ENCODE measurements at regions not wholly inside any gene's neighbourhood (a gene's known extent, or its start where the extent isn't known, plus 50 kb on each side); places are given as distances from the start of the nearest gene placed in this dataset.

- no peaks in the 10 kb centered on the region for H3K4me1 ChIP-seq (ENCODE audit: control insufficient read depth, insufficient read depth, low read length)
- CTCF ChIA-PET, result no interaction called here
- H3K27me3 ChIP-seq (ENCODE audit: control insufficient read depth, insufficient read depth, low read length), result peaks cover 55% of the 10 kb centered on the region
- H3K4me2 ChIP-seq (ENCODE audit: low read depth, low read length), result no peak overlapping the region
- intact Hi-C loops (cut with micrococcal nuclease), result no loop called here
- H3K9ac ChIP-seq (ENCODE audit: low read depth, low read length), result no peak overlapping the region
- WGBS, 2 experiments (ENCODE audit: extremely low coverage in 2 of 2, insufficient read length in 1 of 2), result no CpG with 5 or more reads among the region's 3 CpGs
- no peak overlapping the region for H3K23ac ChIP-seq (ENCODE audit: low read depth, low read length)
- H3K18ac ChIP-seq (ENCODE audit: low read depth, low read length), result no peak overlapping the region
- H3K4ac ChIP-seq (ENCODE audit: low read depth, low read length), result no peak overlapping the region
- H3K56ac ChIP-seq (ENCODE audit: extremely low read depth, insufficient read depth, low read length), result no peak overlapping the region
- H2AK9ac ChIP-seq (replicated peaks; ENCODE audit: low read depth, low read length, poor library complexity), result no peak overlapping the region
- H2AK5ac ChIP-seq (ENCODE audit: low read depth, low read length), result no peak overlapping the region
- no peak overlapping the region for H2AFZ ChIP-seq (replicated peaks; ENCODE audit: low read length, poor library complexity)
- no peak overlapping the region for H4K8ac ChIP-seq (ENCODE audit: low read depth in 2 of 2, low read length in 2 of 2)
- no peaks in the 10 kb centered on the region for H3K9me1 ChIP-seq (ENCODE audit: insufficient read depth, low read length)
- H3K27ac ChIP-seq (ENCODE audit: insufficient read depth, low read length), result no peak overlapping the region
- no peaks in the 10 kb centered on the region for H3K9me3 ChIP-seq (ENCODE audit: control insufficient read depth, insufficient read depth, low read length)
- H3K79me1 ChIP-seq (ENCODE audit: low read depth in 1 of 2, low read length in 2 of 2), result no peaks in the 10 kb centered on the region
- no TSS peak for BruUV-seq (replicated peaks)
- H3K14ac ChIP-seq (replicated peaks; ENCODE audit: low read depth, low read length), result no peak overlapping the region
- H4K91ac ChIP-seq (ENCODE audit: insufficient read depth, low read depth, low read length), result no peak overlapping the region
- H4K5ac ChIP-seq (ENCODE audit: low read depth, low read length), result no peak overlapping the region
- TF ChIP-seq BHLHE40 (IDR thresholded peaks at IDR 0.05; ENCODE audit: low read depth, low read length), result no peak
- no peak for TF ChIP-seq NFE2L2 (IDR thresholded peaks at IDR 0.05; ENCODE audit: low read depth, low read length)
- no peak for TF ChIP-seq MXI1 (IDR thresholded peaks at IDR 0.05; ENCODE audit: borderline replicate concordance, low read depth, low read length)
- TF ChIP-seq RAD21 (IDR thresholded peaks at IDR 0.05; ENCODE audit: low read length), result no peak
- TF ChIP-seq RCOR1 (IDR thresholded peaks at IDR 0.05; ENCODE audit: insufficient replicate concordance, low read length), result no peak
- TF ChIP-seq MAZ (IDR thresholded peaks at IDR 0.05; ENCODE audit: borderline replicate concordance, low read depth, low read length), result no peak
- TF ChIP-seq FOS (IDR thresholded peaks at IDR 0.05; ENCODE audit: low read depth, low read length), result no peak
- DNase-seq, result no peak
- ATAC-seq (ENCODE audit: low read depth), result no peak
- no peak overlapping the region for H2BK20ac ChIP-seq (ENCODE audit: low read depth, low read length)
- no peak overlapping the region for H2BK5ac ChIP-seq (ENCODE audit: low read depth, low read length, poor library complexity, severe bottlenecking)
- dilution Hi-C loops (cut with HindIII; ENCODE audit: low sequenced_read_pairs, unreplicated experiment), result no loop called here
- no peak overlapping the region for H3K4me3 ChIP-seq (ENCODE audit: insufficient read depth, low read depth, low read length)
- no peaks in the 10 kb centered on the region for H4K20me1 ChIP-seq (ENCODE audit: insufficient read depth, low read length)
- no peak overlapping the region for H2BK120ac ChIP-seq (ENCODE audit: low read depth, low read length)
- H3K36me3 ChIP-seq (ENCODE audit: control insufficient read depth, insufficient read depth, low read length), result no peaks in the 10 kb centered on the region
- POLR2A ChIA-PET (ENCODE audit: unreplicated experiment), result no interaction called here
- no peak overlapping the region for H2BK15ac ChIP-seq (ENCODE audit: low read depth, low read length)
- in situ Hi-C loops (cut with MboI; ENCODE audit: low sequenced_read_pairs), result no loop called here
Measured at GRCh38 chr11:126122863-126123262, 60.2 kb upstream of the CDON start.
